Uterus (tissue), 2 donors: ENCODE measurements at regions not wholly inside any gene's neighbourhood (a gene's known extent, or its start where the extent isn't known, plus 50 kb on each side); places are given as distances from the start of the nearest gene placed in this dataset.

ENCODE experiments used
- CTCF ChIP-seq, 4 experiments: fragments of 200-600 bp in 2 of 4; fragments of 450-650 bp in 2 of 4; sonication (generic) in 2 of 4; IDR thresholded peaks; one replicate each; pipeline ENCODE4 v1.5.1; 2016 to 2019; ENCODE audit warnings: antibody characterized with exemption in 4 of 4, mild to moderate bottlenecking in 2 of 4, moderate library complexity in 1 of 4
- POLR2A ChIP-seq, 2 donors: fragments of 450-650 bp; IDR thresholded peaks; one replicate each; pipeline ENCODE4 v1.6.1; 2016; ENCODE audit warnings: antibody characterized with exemption in 2 of 2, mild to moderate bottlenecking in 1 of 2, moderate library complexity in 1 of 2

GRCh38 chr3:24043168-24043567, 98.1 kb downstream of the NR1D2 start:
- TF ChIP-seq CTCF (IDR thresholded peaks at IDR 0.05) (no peak), POLR2A (IDR thresholded peaks at IDR 0.05) (no peak)
